H1 (cell line): ENCODE measurements at regions not wholly inside any gene's neighbourhood (a gene's known extent, or its start where the extent isn't known, plus 50 kb on each side); places are given as distances from the start of the nearest gene placed in this dataset.

Experiments used
- CTCF ChIA-PET: fragments of 300-600 bp; sonication (Branson Sonifier 250); formaldehyde crosslinking; loops from one replicate; lab custom pipeline; 2021; ENCODE audit not compliant: partially characterized antibody; lab: Charles Lee
- POLR2A ChIA-PET: fragments of 300-600 bp; sonication (Branson Sonifier 250); formaldehyde crosslinking; loops from one replicate; lab custom pipeline; 2021; ENCODE audit warnings: inconsistent platforms; ENCODE audit not compliant: partially characterized antibody; lab: Charles Lee
- DNase-seq, 2 experiments: peaks; one replicate each; pipeline versions ENCODE4 v3.0.0 to v3.0.0-alpha.2; 2010 to 2022; ENCODE audit warnings: low spot score in 2 of 2, low read depth in 1 of 2, mixed read lengths in 1 of 2
- FAIRE-seq: peaks from 2 replicates; lab custom pipeline; 2011; peaks lifted over from hg19 to GRCh38; lab: Jason Lieb, UNC
- H2AFZ ChIP-seq: 2 replicates; pipeline ENCODE4 v1.8.1; 2012; ENCODE audit warnings: low read length, inconsistent platforms
- H2AK5ac ChIP-seq: 2 replicates; pipeline ENCODE4 v1.6.1; 2013; ENCODE audit warnings: low read depth, low read length
- H2BK120ac ChIP-seq: replicated peaks from 2 replicates; pipeline ENCODE3; 2013; ENCODE audit warnings: low read depth, low read length, inconsistent platforms
- H2BK12ac ChIP-seq: 2 replicates; pipeline ENCODE4 v1.6.1; 2013; ENCODE audit warnings: low read depth, low read length
- H2BK15ac ChIP-seq: 2 replicates; pipeline ENCODE4 v1.6.1; 2013; ENCODE audit warnings: low read length
- H2BK20ac ChIP-seq: 2 replicates; pipeline ENCODE4 v1.6.1; 2013; ENCODE audit warnings: low read length
- H2BK5ac ChIP-seq: 2 replicates; pipeline ENCODE4 v1.6.1; 2013; ENCODE audit warnings: low read depth, low read length
- H3K14ac ChIP-seq: 2 replicates; pipeline ENCODE4 v1.6.1; 2013; ENCODE audit warnings: inconsistent platforms; ENCODE audit not compliant: insufficient read length
- H3K18ac ChIP-seq: 2 replicates; pipeline ENCODE4 v1.6.1; 2013; ENCODE audit warnings: low read length; ENCODE audit errors: extremely low read depth
- H3K23ac ChIP-seq: 2 replicates; pipeline ENCODE4 v1.6.1; 2013; ENCODE audit warnings: inconsistent platforms; ENCODE audit not compliant: insufficient read length
- H3K23me2 ChIP-seq: 2 replicates; pipeline ENCODE4 v1.6.1; 2013; ENCODE audit warnings: low read depth, low read length
- H3K27ac ChIP-seq: 2 replicates; pipeline ENCODE4 v1.6.1; 2011; ENCODE audit warnings: low read depth, low read length, inconsistent platforms
- H3K27me3 ChIP-seq, 4 experiments: replicated peaks in 1 of 4; 1 replicate in 1 of 4; 2 replicates in 3 of 4; pipeline versions ENCODE4 v1.6.1 to v1.8.1; 2011 to 2013; ENCODE audit warnings: low read length in 3 of 4, mild to moderate bottlenecking in 3 of 4, inconsistent platforms in 2 of 4, mixed read lengths in 2 of 4, moderate library complexity in 1 of 4; ENCODE audit not compliant: control insufficient read depth in 3 of 4, insufficient read depth in 3 of 4; ENCODE audit errors: extremely low read depth in 1 of 4
- H3K36me3 ChIP-seq, 4 experiments: 2 replicates each; pipeline versions ENCODE4 v1.6.1 to v1.8.1; 2011 to 2013; ENCODE audit warnings: mild to moderate bottlenecking in 4 of 4, low read length in 3 of 4, moderate library complexity in 2 of 4, control low read depth in 1 of 4, inconsistent platforms in 1 of 4; ENCODE audit not compliant: insufficient read depth in 4 of 4, control insufficient read depth in 2 of 4
- H3K4ac ChIP-seq: replicated peaks from 2 replicates; pipeline ENCODE3; 2013; ENCODE audit warnings: low read length, low read depth, mixed read lengths, inconsistent platforms; ENCODE audit not compliant: insufficient read length
- H3K4me1 ChIP-seq, 4 experiments: replicated peaks in 1 of 4; 1 replicate in 1 of 4; 2 replicates in 3 of 4; pipeline versions ENCODE4 v1.6.1 to v1.8.1; 2011 to 2013; ENCODE audit warnings: low read length in 3 of 4, inconsistent platforms in 2 of 4, mixed read lengths in 1 of 4; ENCODE audit not compliant: insufficient read depth in 4 of 4, control insufficient read depth in 3 of 4
- H3K4me2 ChIP-seq, 2 experiments: 2 replicates each; pipeline versions ENCODE4 v1.6.1 to v1.8.1; 2011 to 2013; ENCODE audit warnings: low read depth in 2 of 2, low read length in 2 of 2, control low read depth in 1 of 2, inconsistent platforms in 1 of 2, mild to moderate bottlenecking in 1 of 2; ENCODE audit not compliant: insufficient read depth in 1 of 2
- H3K4me3 ChIP-seq, 4 experiments: fragments of 200-600, 300-600 bp in 1 of 4; sonication (generic), shearing (Covaris generic), sonication (Bioruptor Twin) in 1 of 4; 2 replicates each; pipeline versions ENCODE4 v1.5.1 to v1.8.1; 2011 to 2016; ENCODE audit warnings: low read length in 4 of 4, low read depth in 3 of 4, control low read depth in 2 of 4, inconsistent platforms in 2 of 4, mild to moderate bottlenecking in 2 of 4, mixed read lengths in 1 of 4, moderate library complexity in 1 of 4; ENCODE audit not compliant: insufficient read depth in 2 of 4; ENCODE audit errors: extremely low read depth in 1 of 4
- H3K56ac ChIP-seq: replicated peaks from 2 replicates; pipeline ENCODE3; 2013; ENCODE audit warnings: low read depth, mild to moderate bottlenecking, mixed read lengths, low read length, inconsistent platforms; ENCODE audit not compliant: insufficient read length
- H3K79me1 ChIP-seq: 2 replicates; pipeline ENCODE4 v1.6.1; 2013; ENCODE audit warnings: low read depth, low read length, control low read depth
- H3K79me2 ChIP-seq, 2 experiments: 2 replicates each; pipeline versions ENCODE4 v1.6.1 to v1.8.1; 2012 to 2013; ENCODE audit warnings: low read length in 2 of 2, mild to moderate bottlenecking in 2 of 2, inconsistent platforms in 1 of 2; ENCODE audit not compliant: insufficient read depth in 2 of 2, control insufficient read depth in 1 of 2
- H3K9ac ChIP-seq, 4 experiments: replicated peaks in 1 of 4; 1 replicate in 1 of 4; 2 replicates in 3 of 4; pipeline versions ENCODE4 v1.6.1 to v1.8.1; 2011 to 2013; ENCODE audit warnings: low read depth in 3 of 4, low read length in 3 of 4, control low read depth in 2 of 4, mild to moderate bottlenecking in 2 of 4, moderate library complexity in 2 of 4, inconsistent platforms in 1 of 4; ENCODE audit errors: extremely low read depth in 1 of 4
- H3K9me3 ChIP-seq, 2 experiments: 2 replicates each; pipeline versions ENCODE4 v1.6.1 to v1.8.1; 2012 to 2013; ENCODE audit warnings: mild to moderate bottlenecking in 2 of 2, moderate library complexity in 2 of 2, control low read depth in 1 of 2, inconsistent platforms in 1 of 2, low read depth in 1 of 2, low read length in 1 of 2, mixed read lengths in 1 of 2; ENCODE audit not compliant: insufficient read depth in 2 of 2
- H4K20me1 ChIP-seq, 2 experiments: replicated peaks in 1 of 2; 2 replicates each; pipeline versions ENCODE3 to v1.8.1; 2011 to 2013; ENCODE audit warnings: inconsistent platforms in 2 of 2, low read length in 2 of 2, mild to moderate bottlenecking in 1 of 2; ENCODE audit not compliant: insufficient read depth in 2 of 2, control insufficient read depth in 1 of 2
- H4K5ac ChIP-seq: 2 replicates; pipeline ENCODE4 v1.6.1; 2013; ENCODE audit warnings: low read length, low read depth, mixed read lengths, inconsistent platforms; ENCODE audit not compliant: insufficient read length
- H4K8ac ChIP-seq: 2 replicates; pipeline ENCODE4 v1.8.0; 2013; ENCODE audit warnings: mild to moderate bottlenecking, moderate library complexity, low read length, inconsistent platforms; ENCODE audit not compliant: insufficient read depth; ENCODE audit errors: extremely low read depth
- H4K91ac ChIP-seq: replicated peaks from 2 replicates; pipeline ENCODE3; 2013; ENCODE audit warnings: low read length, mixed read lengths, inconsistent platforms; ENCODE audit not compliant: insufficient read length
- ATF3 ChIP-seq: IDR thresholded peaks from 2 replicates; pipeline ENCODE4 v1.6.1; 2011; ENCODE audit warnings: low read depth, mild to moderate bottlenecking, low read length; ENCODE audit not compliant: insufficient read depth
- BRCA1 ChIP-seq: IDR thresholded peaks from 2 replicates; pipeline ENCODE4 v1.6.1; 2012; ENCODE audit warnings: low read depth, low read length, improper control_type of control experiment
- CBX8 ChIP-seq: fragments of 300-800, 300-1000 bp; sonication (generic); IDR thresholded peaks from 2 replicates; pipeline ENCODE4 v1.7.1; 2016; ENCODE audit warnings: low read depth, low read length, borderline replicate concordance
- HDAC2 ChIP-seq, 2 experiments: fragments of 300-600 bp in 1 of 2; sonication (generic) in 1 of 2; IDR thresholded peaks; 2 replicates each; pipeline ENCODE4 v1.6.1; 2011 to 2012; ENCODE audit warnings: low read depth in 2 of 2, low read length in 2 of 2, mild to moderate bottlenecking in 2 of 2, moderate library complexity in 2 of 2, borderline replicate concordance in 1 of 2, inconsistent platforms in 1 of 2
- JUN ChIP-seq: IDR thresholded peaks from 2 replicates; pipeline ENCODE4 v1.6.1; 2011; ENCODE audit warnings: low read depth, mild to moderate bottlenecking, improper control_type of control experiment, low read length
- KDM4A ChIP-seq: IDR thresholded peaks from one replicate; pipeline ENCODE4 v1.7.1; 2012; ENCODE audit warnings: low read depth, mild to moderate bottlenecking, moderate library complexity, low read length, inconsistent platforms; ENCODE audit not compliant: severe bottlenecking
- KDM5A ChIP-seq: fragments of 200-600 bp; IDR thresholded peaks from 2 replicates; pipeline ENCODE4 v1.7.1; 2012; ENCODE audit warnings: mild to moderate bottlenecking, low read length, inconsistent platforms, mixed read lengths
- NANOG ChIP-seq: IDR thresholded peaks from 2 replicates; pipeline ENCODE4 v1.6.1; 2011; ENCODE audit warnings: low read length, low read depth, mild to moderate bottlenecking, inconsistent platforms; ENCODE audit not compliant: insufficient read depth, poor library complexity, severe bottlenecking
- SIN3A ChIP-seq, 2 experiments: IDR thresholded peaks in 1 of 2; conservative IDR thresholded peaks in 1 of 2; 2 replicates each; pipeline ENCODE4 v1.6.1; 2011 to 2012; ENCODE audit warnings: low read length in 2 of 2, improper control_type of control experiment in 1 of 2, low read depth in 1 of 2, mild to moderate bottlenecking in 1 of 2
- SP4 ChIP-seq: IDR thresholded peaks from 2 replicates; pipeline ENCODE4 v1.6.1; 2012; ENCODE audit warnings: low read length, inconsistent platforms
- TAF1 ChIP-seq: IDR thresholded peaks from 2 replicates; pipeline ENCODE4 v1.6.1; 2011; ENCODE audit warnings: mild to moderate bottlenecking, low read depth, low read length
- WGBS, 2 experiments: shearing (Covaris generic) in 1 of 2; methylation state at CpG; one replicate each; pipeline versions ENCODE4 v1.1.6 to v1.1.7; 2013 to 2015; ENCODE audit warnings: low lambda C conversion rate in 2 of 2, mixed read lengths in 2 of 2, inconsistent platforms in 1 of 2, low coverage in 1 of 2, missing lambda C conversion rate in 1 of 2; ENCODE audit not compliant: insufficient replicate concordance in 2 of 2, insufficient coverage in 1 of 2, insufficient read length in 1 of 2; ENCODE audit errors: extremely low coverage in 1 of 2, missing lambda C conversion rate in 1 of 2; 5-methylcytosine and 5-hydroxymethylcytosine counted together
- TF ChIP-seq, protein P1 (sequence below): IDR thresholded peaks from 2 replicates; pipeline ENCODE4 v1.6.1; 2012; ENCODE audit warnings: inconsistent platforms
- TF ChIP-seq, protein P2 (sequence below): IDR thresholded peaks from 2 replicates; pipeline ENCODE4 v1.6.1; 2011; ENCODE audit warnings: low read length, improper control_type of control experiment

- no peak overlapping the region for H3K14ac ChIP-seq
- no peak overlapping the region for H3K56ac ChIP-seq
- no peak overlapping the region for H3K23ac ChIP-seq
- DNase-seq (no peak), FAIRE-seq (no peak)
- H3K9ac ChIP-seq: no peak overlapping the region
- H3K4ac ChIP-seq: no peak overlapping the region
- H3K4me1 ChIP-seq: no peaks in the 10 kb centered on the region
- H3K36me3 ChIP-seq: no peaks in the 10 kb centered on the region
- H4K20me1 ChIP-seq: no peaks in the 10 kb centered on the region
- no peak overlapping the region for H2BK120ac ChIP-seq
- H3K27me3 ChIP-seq: no peaks in the 10 kb centered on the region
- H3K18ac ChIP-seq: no peak overlapping the region
- ChIA-PET CTCF (no interaction called here), POLR2A (no interaction called here)
- H2BK20ac ChIP-seq: no peak overlapping the region
- no peaks in the 10 kb centered on the region for H3K79me2 ChIP-seq
- no peak overlapping the region for H3K4me3 ChIP-seq
- H2BK5ac ChIP-seq: no peak overlapping the region
- no peak overlapping the region for H2BK15ac ChIP-seq
- WGBS, 2 experiments: 64% methylated on average over 2 of the region's 2 CpGs; no CpG with 5 or more reads in 1 of the 2 experiments
- H3K27ac ChIP-seq: no peak overlapping the region
- no peak overlapping the region for H4K91ac ChIP-seq
- H4K8ac ChIP-seq: no peak overlapping the region
- H3K9me3 ChIP-seq: no peaks in the 10 kb centered on the region
- H3K23me2 ChIP-seq: no peaks in the 10 kb centered on the region
- H2AK5ac ChIP-seq: no peak overlapping the region
- no peak overlapping the region for H4K5ac ChIP-seq
- H3K4me2 ChIP-seq: no peak overlapping the region
- H2BK12ac ChIP-seq: no peak overlapping the region
- H3K79me1 ChIP-seq: no peaks in the 10 kb centered on the region
- H2AFZ ChIP-seq: no peak overlapping the region
- TF ChIP-seq KDM5A (no peak), ATF3 (no peak), JUN (no peak), HDAC2 (IDR thresholded peaks at IDR 0.05; ENCODE audit: borderline replicate concordance in 1 of 2, low read depth in 2 of 2, low read length in 2 of 2) (no peak), TAF1 (no peak), SIN3A (conservative IDR thresholded peaks at IDR 0.05 in 1 of 2, IDR thresholded peaks at IDR 0.05 in 1 of 2; ENCODE audit: low read depth in 1 of 2, low read length in 2 of 2) (no peak), CBX8 (no peak), NANOG (no peak), BRCA1 (no peak), SP4 (no peak), KDM4A (no peak)
- TF ChIP-seq, protein P1, sequence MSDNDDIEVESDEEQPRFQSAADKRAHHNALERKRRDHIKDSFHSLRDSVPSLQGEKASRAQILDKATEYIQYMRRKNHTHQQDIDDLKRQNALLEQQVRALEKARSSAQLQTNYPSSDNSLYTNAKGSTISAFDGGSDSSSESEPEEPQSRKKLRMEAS: no peak
- TF ChIP-seq, protein P2, sequence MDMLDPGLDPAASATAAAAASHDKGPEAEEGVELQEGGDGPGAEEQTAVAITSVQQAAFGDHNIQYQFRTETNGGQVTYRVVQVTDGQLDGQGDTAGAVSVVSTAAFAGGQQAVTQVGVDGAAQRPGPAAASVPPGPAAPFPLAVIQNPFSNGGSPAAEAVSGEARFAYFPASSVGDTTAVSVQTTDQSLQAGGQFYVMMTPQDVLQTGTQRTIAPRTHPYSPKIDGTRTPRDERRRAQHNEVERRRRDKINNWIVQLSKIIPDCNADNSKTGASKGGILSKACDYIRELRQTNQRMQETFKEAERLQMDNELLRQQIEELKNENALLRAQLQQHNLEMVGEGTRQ: no peak
Measured at GRCh38 chr3:178930116-178930515, 141.5 kb downstream of the ZMAT3 start.
